ENCODE measurements at regions not wholly inside any gene's neighbourhood (a gene's known extent, or its start where the extent isn't known, plus 50 kb on each side); places are given as distances from the start of the nearest gene placed in this dataset.
"Not testable (repeated sequence)": the region's sequence is repeated elsewhere in the genome, so short reads cannot be mapped to it uniquely, and the experiment has no call there.

DNA sequence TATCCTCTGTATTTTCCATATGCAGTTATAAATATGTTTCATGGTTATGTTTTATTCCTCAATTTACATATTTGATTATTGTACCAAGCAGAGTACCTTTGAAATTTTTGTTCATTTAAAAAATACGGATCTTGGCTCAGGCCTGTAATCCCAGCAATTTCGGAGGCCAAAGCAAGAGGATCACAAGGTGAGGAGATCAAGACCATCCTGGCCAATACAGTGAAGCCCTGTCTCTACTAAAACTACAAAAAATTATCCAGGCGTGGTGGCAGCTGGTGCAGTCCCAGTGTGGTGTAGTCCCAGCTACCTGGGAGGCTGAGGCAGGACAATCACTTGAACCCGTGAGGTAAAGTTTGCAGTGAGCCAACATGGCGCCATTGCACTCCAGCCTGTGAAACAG is 251.2 kb upstream of the TPTE start:
- H3K79me2 ChIP-seq (ENCODE audit: insufficient read depth, low read length); H3K36me3 ChIP-seq (replicated peaks in 1 of 2; ENCODE audit: control insufficient read depth in 1 of 2, insufficient read depth in 2 of 2, low read length in 2 of 2); H3K4me1 ChIP-seq (ENCODE audit: insufficient read depth, low read length); H3K4me2 ChIP-seq (ENCODE audit: low read depth, low read length); intact Hi-C loops (cut with micrococcal nuclease; ENCODE audit: unreplicated experiment); H3K9ac ChIP-seq (ENCODE audit: insufficient read depth, low read depth, low read length); FAIRE-seq; H4K20me1 ChIP-seq (ENCODE audit: insufficient read depth, low read length); H2AFZ ChIP-seq (ENCODE audit: low read length); in situ Hi-C loops (cut with HindIII; ENCODE audit: extremely low pct_ligation_motif_present, low pct_unique_long_range_greater_than_20kb); BruUV-seq (replicated peaks); POLR2A ChIA-PET; H3K27me3 ChIP-seq (ENCODE audit: control insufficient read depth in 1 of 2, insufficient read depth in 2 of 2, low read length in 2 of 2); H3K4me3 ChIP-seq (replicated peaks in 1 of 3; ENCODE audit: insufficient read depth in 1 of 3, low read depth in 2 of 3, low read length in 3 of 3); CTCF ChIA-PET (ENCODE audit: low intra/inter-chr PET ratio, low total read pairs); DNase-seq (ENCODE audit: low spot score); ATAC-seq; H3K27ac ChIP-seq (ENCODE audit: extremely low read length, insufficient read depth, low read length): not testable (repeated sequence)
- 32% methylated on average over 5 of the region's 5 CpGs for WGBS (ENCODE audit: low lambda C conversion rate)
- peaks cover 22% of the 10 kb centered on the region for H3K9me3 ChIP-seq (ENCODE audit: low read length)

DNA sequence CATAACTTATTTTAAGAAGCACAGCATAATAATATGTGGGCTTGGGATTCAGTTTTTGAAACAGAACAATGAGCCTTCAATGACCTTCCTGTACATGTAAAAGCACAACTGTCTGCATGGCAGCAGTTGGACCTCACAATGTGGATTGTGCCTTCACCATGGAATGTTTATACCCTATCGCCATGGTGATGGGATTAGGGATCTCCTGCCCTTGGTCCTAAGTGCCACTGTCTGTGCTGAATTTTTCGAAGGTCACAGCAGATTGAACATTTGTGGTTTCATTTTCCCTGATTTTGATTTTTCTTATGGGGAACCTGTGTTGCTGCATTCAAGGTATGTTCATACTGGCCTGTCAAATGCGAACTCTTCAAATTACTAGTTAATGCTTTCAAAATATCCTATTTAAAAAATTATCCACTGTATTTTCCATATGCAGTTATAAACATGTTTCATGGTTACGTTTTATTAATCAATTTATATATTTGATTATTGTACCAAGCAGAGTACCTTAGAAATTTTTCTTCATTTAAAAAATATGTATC is 249.6 kb upstream of the TPTE start:
- H3K27ac ChIP-seq (ENCODE audit: extremely low read length, insufficient read depth, low read length); in situ Hi-C loops (cut with HindIII; ENCODE audit: extremely low pct_ligation_motif_present, low pct_unique_long_range_greater_than_20kb); H3K9ac ChIP-seq (ENCODE audit: insufficient read depth, low read depth, low read length); H4K20me1 ChIP-seq (ENCODE audit: insufficient read depth, low read length); POLR2A ChIA-PET; H3K27me3 ChIP-seq (ENCODE audit: control insufficient read depth in 1 of 2, insufficient read depth in 2 of 2, low read length in 2 of 2); FAIRE-seq; intact Hi-C loops (cut with micrococcal nuclease; ENCODE audit: unreplicated experiment); BruUV-seq (replicated peaks); H2AFZ ChIP-seq (ENCODE audit: low read length); H3K4me2 ChIP-seq (ENCODE audit: low read depth, low read length); DNase-seq (ENCODE audit: low spot score); ATAC-seq; H3K4me1 ChIP-seq (ENCODE audit: insufficient read depth, low read length); H3K4me3 ChIP-seq (replicated peaks in 1 of 3; ENCODE audit: insufficient read depth in 1 of 3, low read depth in 2 of 3, low read length in 3 of 3); CTCF ChIA-PET (ENCODE audit: low intra/inter-chr PET ratio, low total read pairs); H3K36me3 ChIP-seq (replicated peaks in 1 of 2; ENCODE audit: control insufficient read depth in 1 of 2, insufficient read depth in 2 of 2, low read length in 2 of 2); H3K79me2 ChIP-seq (ENCODE audit: insufficient read depth, low read length): not testable (repeated sequence)
- WGBS (ENCODE audit: low lambda C conversion rate), result 21% methylated on average over 4 of the region's 4 CpGs
- peaks cover 22% of the 10 kb centered on the region for H3K9me3 ChIP-seq (ENCODE audit: low read length)

DNA sequence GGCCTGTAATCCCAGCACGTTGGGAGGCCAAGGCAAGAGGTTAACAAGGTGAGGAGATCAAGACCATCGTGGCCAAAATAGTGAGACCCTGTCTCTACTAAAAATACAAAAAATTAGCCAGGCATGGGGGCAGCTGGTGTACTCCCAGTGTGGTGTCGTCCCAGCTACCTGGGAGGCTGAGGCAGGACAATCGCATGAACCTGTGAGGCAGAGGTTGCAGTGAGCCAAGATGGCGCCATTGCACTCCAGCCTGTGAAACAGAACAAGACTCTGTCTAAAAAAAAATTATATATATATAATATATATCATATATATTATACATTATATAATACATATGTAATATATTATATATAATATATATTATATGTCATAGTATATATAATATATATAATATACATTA is 249.2 kb upstream of the TPTE start:
- no peak for FAIRE-seq

More for the DNA sequence above, 249.2 kb upstream of the TPTE start:
- no peaks in the 10 kb centered on the region for H4K20me1 ChIP-seq (ENCODE audit: insufficient read depth, low read length)
- H3K79me2 ChIP-seq (ENCODE audit: insufficient read depth, low read length), result no peaks in the 10 kb centered on the region
- DNase-seq (ENCODE audit: low spot score), result peak; percentile 9
- in situ Hi-C loops (cut with HindIII; ENCODE audit: extremely low pct_ligation_motif_present, low pct_unique_long_range_greater_than_20kb), result no loop called here
- no peaks in the 10 kb centered on the region for H3K36me3 ChIP-seq (replicated peaks in 1 of 2; ENCODE audit: control insufficient read depth in 1 of 2, insufficient read depth in 2 of 2, low read length in 2 of 2)
- intact Hi-C loops (cut with micrococcal nuclease; ENCODE audit: unreplicated experiment), result no loop called here
- CTCF ChIA-PET (ENCODE audit: low intra/inter-chr PET ratio, low total read pairs), result no interaction called here
- H3K4me3 ChIP-seq (replicated peaks in 1 of 3; ENCODE audit: insufficient read depth in 1 of 3, low read depth in 2 of 3, low read length in 3 of 3), result no peak overlapping the region
- no peak overlapping the region for H3K27ac ChIP-seq (ENCODE audit: extremely low read length, insufficient read depth, low read length)
- no peaks in the 10 kb centered on the region for H3K27me3 ChIP-seq (ENCODE audit: control insufficient read depth in 1 of 2, insufficient read depth in 2 of 2, low read length in 2 of 2)
- WGBS (ENCODE audit: low lambda C conversion rate), result 29% methylated on average over 5 of the region's 5 CpGs
- H2AFZ ChIP-seq (ENCODE audit: low read length), result no peak overlapping the region
- peaks cover 22% of the 10 kb centered on the region for H3K9me3 ChIP-seq (ENCODE audit: low read length)
- no peak overlapping the region for H3K9ac ChIP-seq (ENCODE audit: insufficient read depth, low read depth, low read length)
- H3K4me2 ChIP-seq (ENCODE audit: low read depth, low read length), result no peak overlapping the region
- TF ChIP-seq ZNF331 (CRISPR knock-in tag; IDR thresholded peaks at IDR 0.05) (no peak), HDAC6 (IDR thresholded peaks at IDR 0.05; ENCODE audit: low read depth, low read length) (no peak), ZSCAN31 (CRISPR knock-in tag; IDR thresholded peaks at IDR 0.05; ENCODE audit: low read depth) (no peak), ZNF33A (CRISPR knock-in tag; IDR thresholded peaks at IDR 0.05; ENCODE audit: borderline replicate concordance) (no peak), ZNF746 (CRISPR knock-in tag; IDR thresholded peaks at IDR 0.05) (no peak), DPF2 (CRISPR knock-in tag; IDR thresholded peaks at IDR 0.05; ENCODE audit: borderline replicate concordance, low read depth) (no peak), ZNF720 (CRISPR knock-in tag; IDR thresholded peaks at IDR 0.05) (no peak)
- no TSS peak for BruUV-seq (replicated peaks)
- H3K4me1 ChIP-seq (ENCODE audit: insufficient read depth, low read length), result no peaks in the 10 kb centered on the region
- POLR2A ChIA-PET, result no interaction called here
- no peak for ATAC-seq
